HL-60 (cell line): ENCODE measurements at regions not wholly inside any gene's neighbourhood (a gene's known extent, or its start where the extent isn't known, plus 50 kb on each side); places are given as distances from the start of the nearest gene placed in this dataset.

Experiments
- DNase-seq, 2 experiments: peaks; one replicate each; pipeline ENCODE4 v3.0.0-alpha.2; 2010 to 2020; ENCODE audit warnings: low read depth in 1 of 2, low spot score in 1 of 2
- H3K27ac ChIP-seq: fragments of 250-450 bp; sonication (Bioruptor Pico); replicated peaks from 2 replicates; pipeline ENCODE4 v1.5.1; 2020; ENCODE audit warnings: mild to moderate bottlenecking, moderate library complexity
- H3K27me3 ChIP-seq: fragments of 250-450 bp; sonication (Bioruptor Pico); 2 replicates; pipeline ENCODE4 v1.5.1; 2021; ENCODE audit warnings: mild to moderate bottlenecking, moderate library complexity; ENCODE audit not compliant: insufficient read depth, poor library complexity, severe bottlenecking
- H3K4me3 ChIP-seq: replicated peaks from 2 replicates; pipeline ENCODE4 v1.5.1; 2011; ENCODE audit warnings: mild to moderate bottlenecking, control low read depth, low read length; ENCODE audit not compliant: insufficient read depth
- CTCF ChIP-seq: IDR thresholded peaks from one replicate; pipeline ENCODE4 v1.5.1; 2011; ENCODE audit warnings: low read length, control low read depth, inconsistent platforms; ENCODE audit not compliant: insufficient read depth
- GABPA ChIP-seq: IDR thresholded peaks from 2 replicates; pipeline ENCODE4 v1.6.1; 2012; ENCODE audit warnings: low read depth
- POLR2AphosphoS5 ChIP-seq: IDR thresholded peaks from 2 replicates; pipeline ENCODE4 v1.6.1; 2012; ENCODE audit warnings: low read depth
- REST ChIP-seq: IDR thresholded peaks from 2 replicates; pipeline ENCODE4 v1.6.1; 2012; ENCODE audit warnings: low read depth; ENCODE audit not compliant: insufficient replicate concordance
- SPI1 ChIP-seq: IDR thresholded peaks from 2 replicates; pipeline ENCODE4 v1.6.1; 2012; ENCODE audit warnings: low read depth, mild to moderate bottlenecking, borderline replicate concordance

GRCh38 chr3:70731046-70731445, 418.6 kb upstream of the MDFIC2 start:
- H3K27ac ChIP-seq, result no peak overlapping the region
- no peak for TF ChIP-seq POLR2AphosphoS5
- TF ChIP-seq SPI1, result no peak
- no peak for TF ChIP-seq CTCF
- TF ChIP-seq REST, result no peak
- DNase-seq, result no peak
- no peak overlapping the region for H3K4me3 ChIP-seq
- H3K27me3 ChIP-seq, result peaks cover 2% of the 10 kb centered on the region

- no peak for TF ChIP-seq REST
- no peak for TF ChIP-seq GABPA
- TF ChIP-seq CTCF, result no peak
- peaks cover 2% of the 10 kb centered on the region for H3K27me3 ChIP-seq
- no peak for DNase-seq
- no peak overlapping the region for H3K27ac ChIP-seq
- no peak overlapping the region for H3K4me3 ChIP-seq
Measured at GRCh38 chr3:70729845-70730244, 417.4 kb upstream of the MDFIC2 start.

- H3K4me3 ChIP-seq, result no peak overlapping the region
- no peak overlapping the region for H3K27ac ChIP-seq
- peaks cover 2% of the 10 kb centered on the region for H3K27me3 ChIP-seq
- DNase-seq, result no peak
- TF ChIP-seq POLR2AphosphoS5 (no peak), GABPA (no peak), CTCF (no peak), SPI1 (no peak), REST (no peak)
Measured at GRCh38 chr3:70728311-70728710, 415.9 kb upstream of the MDFIC2 start.
